HFFc6 (cell line): ENCODE measurements at regions not wholly inside any gene's neighbourhood (a gene's known extent, or its start where the extent isn't known, plus 50 kb on each side); places are given as distances from the start of the nearest gene placed in this dataset.

ENCODE experiments used
- DNase-seq: peaks from one replicate; pipeline ENCODE4 v3.0.0-alpha.2; 2018
- H3K27ac Mint-ChIP-seq: 2 replicates; pipeline ENCODE4 v1.8.0; 2020; ENCODE audit warnings: mild to moderate bottlenecking, mixed read lengths
- H3K27me3 Mint-ChIP-seq: 2 replicates; pipeline ENCODE4 v1.8.0; 2021; ENCODE audit warnings: mild to moderate bottlenecking, moderate library complexity, mixed read lengths; ENCODE audit not compliant: insufficient read depth
- H3K36me3 Mint-ChIP-seq: 2 replicates; pipeline ENCODE4 v1.8.0; 2021; ENCODE audit warnings: low read depth, mixed read lengths
- H3K4me1 Mint-ChIP-seq: 2 replicates; pipeline ENCODE4 v1.8.0; 2020; ENCODE audit warnings: low read depth, mixed read lengths
- H3K4me3 Mint-ChIP-seq: 2 replicates; pipeline ENCODE4 v1.8.0; 2020; ENCODE audit warnings: mild to moderate bottlenecking, moderate library complexity, mixed read lengths
- H3K9me3 Mint-ChIP-seq: 2 replicates; pipeline ENCODE4 v1.8.0; 2020; ENCODE audit warnings: mild to moderate bottlenecking, mixed read lengths
- TF ChIP-seq, protein P1 (sequence below): fragments of 200-600 bp; sonication (generic); IDR thresholded peaks from 2 replicates; pipeline ENCODE4 v1.5.0; 2021; ENCODE audit warnings: antibody characterized with exemption, mild to moderate bottlenecking

DNA sequence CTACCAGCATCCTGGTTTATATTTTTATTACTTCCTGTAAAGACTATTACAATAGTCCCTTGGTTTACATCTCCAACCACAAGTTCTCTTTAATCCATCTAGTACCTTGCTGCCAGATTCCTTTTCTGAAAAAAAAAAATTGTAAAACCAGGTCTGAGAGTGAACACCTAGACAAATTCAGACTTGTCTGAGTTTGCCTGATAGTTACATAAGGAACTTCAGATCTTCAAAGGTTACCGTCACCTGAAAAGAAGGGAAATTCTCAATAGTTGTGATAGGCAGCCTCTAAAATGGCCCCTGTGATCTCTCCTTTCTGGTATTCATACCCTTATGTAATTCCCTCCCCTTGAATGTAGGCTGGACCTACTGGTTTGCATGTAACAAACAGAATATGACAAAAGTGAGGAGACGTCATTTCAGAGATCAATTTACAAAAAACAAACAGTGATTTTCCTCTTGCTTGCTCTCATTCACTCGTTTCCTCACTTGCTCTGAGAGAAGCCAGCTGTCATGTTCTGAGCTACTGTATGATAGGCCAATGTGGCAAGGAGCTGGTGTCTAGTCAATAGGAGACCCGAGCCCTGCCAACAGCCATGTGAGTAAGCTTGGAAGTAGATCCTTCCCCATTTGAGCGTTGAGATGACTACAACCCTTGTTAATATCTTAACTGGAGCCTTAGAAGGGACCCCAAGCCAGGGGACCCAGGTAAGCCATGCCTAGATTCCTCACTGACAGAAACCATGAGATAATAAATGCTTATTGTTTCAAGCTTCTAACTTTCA lies 110.9 kb upstream of the LSM8 start:
- no peaks in the 10 kb centered on the region for H3K27me3 Mint-ChIP-seq
- no peaks in the 10 kb centered on the region for H3K4me1 Mint-ChIP-seq
- TF ChIP-seq, protein P1, sequence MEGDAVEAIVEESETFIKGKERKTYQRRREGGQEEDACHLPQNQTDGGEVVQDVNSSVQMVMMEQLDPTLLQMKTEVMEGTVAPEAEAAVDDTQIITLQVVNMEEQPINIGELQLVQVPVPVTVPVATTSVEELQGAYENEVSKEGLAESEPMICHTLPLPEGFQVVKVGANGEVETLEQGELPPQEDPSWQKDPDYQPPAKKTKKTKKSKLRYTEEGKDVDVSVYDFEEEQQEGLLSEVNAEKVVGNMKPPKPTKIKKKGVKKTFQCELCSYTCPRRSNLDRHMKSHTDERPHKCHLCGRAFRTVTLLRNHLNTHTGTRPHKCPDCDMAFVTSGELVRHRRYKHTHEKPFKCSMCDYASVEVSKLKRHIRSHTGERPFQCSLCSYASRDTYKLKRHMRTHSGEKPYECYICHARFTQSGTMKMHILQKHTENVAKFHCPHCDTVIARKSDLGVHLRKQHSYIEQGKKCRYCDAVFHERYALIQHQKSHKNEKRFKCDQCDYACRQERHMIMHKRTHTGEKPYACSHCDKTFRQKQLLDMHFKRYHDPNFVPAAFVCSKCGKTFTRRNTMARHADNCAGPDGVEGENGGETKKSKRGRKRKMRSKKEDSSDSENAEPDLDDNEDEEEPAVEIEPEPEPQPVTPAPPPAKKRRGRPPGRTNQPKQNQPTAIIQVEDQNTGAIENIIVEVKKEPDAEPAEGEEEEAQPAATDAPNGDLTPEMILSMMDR, result no peak
- peaks cover 50% of the 10 kb centered on the region for H3K9me3 Mint-ChIP-seq
- H3K27ac Mint-ChIP-seq, result no peak overlapping the region
- no peak for DNase-seq
- no peak overlapping the region for H3K4me3 Mint-ChIP-seq
- H3K36me3 Mint-ChIP-seq, result no peaks in the 10 kb centered on the region

DNA sequence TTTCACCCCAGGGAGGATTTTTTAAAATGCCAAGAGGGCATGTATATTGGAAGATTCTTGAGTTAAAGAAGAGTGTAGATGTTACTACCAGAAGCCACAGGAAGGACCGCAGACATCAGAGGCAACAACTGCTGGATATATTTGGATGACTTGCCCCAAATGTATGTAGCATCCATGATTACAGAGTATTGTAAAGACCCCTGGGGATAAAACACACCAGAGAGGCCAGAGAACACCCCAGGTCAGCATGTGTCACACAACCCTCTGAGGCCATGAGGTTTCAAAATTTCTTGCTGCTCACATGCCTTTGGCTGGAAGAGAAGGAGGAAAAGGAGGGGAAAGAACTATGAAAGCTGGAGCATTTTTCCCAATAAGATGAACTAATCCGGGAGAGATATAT lies 108.0 kb upstream of the LSM8 start:
- Mint-ChIP-seq H3K27ac (no peak overlapping the region), H3K4me1 (no peaks in the 10 kb centered on the region), H3K27me3 (no peaks in the 10 kb centered on the region), H3K9me3 (peaks cover 49% of the 10 kb centered on the region), H3K4me3 (no peak overlapping the region), H3K36me3 (no peaks in the 10 kb centered on the region)
- no peak for DNase-seq
- TF ChIP-seq, protein P1, result no peak

DNA sequence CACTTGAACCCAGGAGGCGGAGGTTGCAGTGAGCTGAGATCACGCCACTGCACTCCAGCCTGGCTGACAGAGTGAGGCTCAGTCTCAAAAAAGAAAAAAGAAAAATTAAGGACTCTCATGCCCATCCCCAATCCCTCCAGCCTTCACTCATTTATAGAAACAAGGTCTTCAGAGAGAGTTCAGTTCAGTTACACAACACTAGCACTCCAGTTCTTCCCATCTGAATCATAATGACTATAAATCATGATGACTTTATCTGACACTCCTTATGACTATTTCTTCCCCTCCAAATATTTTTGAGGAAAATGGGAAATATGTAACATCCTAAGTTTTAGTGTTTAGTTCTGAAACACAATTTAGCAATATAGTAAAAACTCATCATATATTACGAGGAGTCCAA lies 107.4 kb upstream of the LSM8 start:
- Mint-ChIP-seq H3K4me3 (no peak overlapping the region), H3K4me1 (no peaks in the 10 kb centered on the region), H3K27ac (no peak overlapping the region), H3K9me3 (peaks cover 54% of the 10 kb centered on the region), H3K36me3 (no peaks in the 10 kb centered on the region), H3K27me3 (no peaks in the 10 kb centered on the region)
- DNase-seq, result no peak
- TF ChIP-seq, protein P1, result no peak

DNA sequence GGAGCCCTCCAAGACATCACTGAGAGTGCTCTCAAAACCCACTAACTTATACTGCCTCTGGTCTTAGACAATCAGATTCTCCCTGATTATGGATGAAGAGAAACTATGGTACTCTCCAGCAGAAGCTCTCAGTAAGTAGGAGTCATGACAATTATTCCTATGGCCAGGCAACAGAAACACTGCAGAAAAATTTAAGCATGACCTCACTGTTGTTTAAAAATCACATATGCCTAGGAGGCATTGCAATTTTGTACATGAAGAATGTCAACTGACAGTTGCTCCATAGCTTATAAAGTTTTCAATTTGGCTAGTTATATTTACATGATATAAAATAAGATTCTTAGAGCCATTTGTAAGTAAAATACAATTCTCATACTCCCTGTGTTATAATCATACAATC lies 105.9 kb upstream of the LSM8 start:
- peaks cover 47% of the 10 kb centered on the region for H3K9me3 Mint-ChIP-seq
- no peak for DNase-seq

DNA sequence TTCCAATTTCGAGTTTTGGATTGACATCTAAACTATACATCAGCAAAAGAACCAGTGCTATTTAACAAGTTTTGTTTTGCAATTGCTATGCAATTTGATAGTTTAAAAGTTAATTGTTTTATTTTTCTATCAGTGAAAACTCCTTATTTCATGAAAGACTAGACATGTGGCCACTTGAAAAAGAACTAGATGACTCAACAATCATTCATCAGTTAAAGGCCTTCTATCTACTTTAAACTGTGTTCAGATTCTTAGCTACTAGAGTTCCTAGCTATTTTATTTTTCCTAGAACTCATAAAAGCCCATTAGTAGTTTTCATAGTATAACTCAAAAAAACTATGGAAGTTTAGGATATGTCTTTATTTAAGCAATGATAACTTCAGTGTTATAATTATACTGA lies 104.6 kb upstream of the LSM8 start:
- no peak for DNase-seq
- peaks cover 2% of the 10 kb centered on the region; the same call in 1 of the 2 replicates for H3K27me3 Mint-ChIP-seq
- TF ChIP-seq, protein P1, result no peak
- no peaks in the 10 kb centered on the region for H3K4me1 Mint-ChIP-seq
- H3K36me3 Mint-ChIP-seq, result no peaks in the 10 kb centered on the region
- peaks cover 51% of the 10 kb centered on the region for H3K9me3 Mint-ChIP-seq
- no peak overlapping the region for H3K4me3 Mint-ChIP-seq
- H3K27ac Mint-ChIP-seq, result no peak overlapping the region

More for the DNA sequence above, 105.9 kb upstream of the LSM8 start:
- TF ChIP-seq, protein P1, result no peak
- Mint-ChIP-seq H3K4me3 (no peak overlapping the region), H3K36me3 (no peaks in the 10 kb centered on the region), H3K27ac (no peak overlapping the region), H3K27me3 (no peaks in the 10 kb centered on the region), H3K4me1 (no peaks in the 10 kb centered on the region)
